Sigmoid colon (tissue), 6 donors: ENCODE measurements at regions not wholly inside any gene's neighbourhood (a gene's known extent, or its start where the extent isn't known, plus 50 kb on each side); places are given as distances from the start of the nearest gene placed in this dataset.

Experiments used
- DNase-seq: peaks from one replicate; pipeline ENCODE4 v3.0.0-alpha.2; 2019
- H3K27ac ChIP-seq, 4 donors: fragments of 200-600 bp; sonication (generic); one replicate each; pipeline ENCODE4 v1.5.1; 2016 to 2019; ENCODE audit warnings: mild to moderate bottlenecking in 1 of 4
- H3K27me3 ChIP-seq, 3 donors: fragments of 200-600 bp; sonication (generic); one replicate each; pipeline ENCODE4 v1.5.1; 2019; ENCODE audit warnings: mild to moderate bottlenecking in 1 of 3
- H3K36me3 ChIP-seq, 4 donors: fragments of 200-600 bp; sonication (generic); one replicate each; pipeline ENCODE4 v1.5.1; 2016 to 2019
- H3K4me1 ChIP-seq, 4 donors: fragments of 200-600 bp; sonication (generic); one replicate each; pipeline ENCODE4 v1.5.1; 2017 to 2019
- H3K4me3 ChIP-seq, 4 donors: fragments of 200-600 bp; sonication (generic); one replicate each; pipeline ENCODE4 v1.5.1; 2017 to 2019; ENCODE audit warnings: mild to moderate bottlenecking in 2 of 4, moderate library complexity in 1 of 4
- H3K9me3 ChIP-seq, 4 donors: fragments of 200-600 bp in 3 of 4; sonication (generic) in 3 of 4; one replicate each; pipeline versions ENCODE4 v1.5.1 to v1.6.1; 2013 to 2019
- CTCF ChIP-seq, 4 experiments: fragments of 450-650 bp in 3 of 4; fragments of 200-600 bp in 1 of 4; IDR thresholded peaks; one replicate each; pipeline ENCODE4 v1.5.1; 2016 to 2019; ENCODE audit warnings: antibody characterized with exemption in 4 of 4, mild to moderate bottlenecking in 3 of 4, moderate library complexity in 2 of 4
- EP300 ChIP-seq, 4 donors: sonication (generic); formaldehyde crosslinking; IDR thresholded peaks; one replicate each; pipeline ENCODE4 v1.6.1; 2017; ENCODE audit warnings: antibody characterized with exemption in 4 of 4
- POLR2A ChIP-seq, 2 donors: fragments of 450-650 bp; IDR thresholded peaks; one replicate each; pipeline ENCODE4 v1.6.1; 2016; ENCODE audit warnings: antibody characterized with exemption in 2 of 2, mild to moderate bottlenecking in 2 of 2, moderate library complexity in 2 of 2
- POLR2AphosphoS5 ChIP-seq, 4 donors: sonication (generic); formaldehyde crosslinking; IDR thresholded peaks; one replicate each; pipeline ENCODE4 v1.6.1; 2017; ENCODE audit warnings: antibody characterized with exemption in 4 of 4
- WGBS, 2 donors: extraction: QIAGEN DNeasy Blood & Tissue Kit; methylation state at CpG; one replicate each; pipeline ENCODE4 v1.1.7; 2013; 5-methylcytosine and 5-hydroxymethylcytosine counted together
- intact Hi-C: fragments of 100-400 bp; cut with DNase I; formaldehyde crosslinking; loops from one replicate; pipeline ENCODE4 v1.15.1; 2023
- donor health status: healthy with polysubstance abuse.
- donor health status: healthy.

GRCh38 chr11:28739489-28740280, 631.5 kb downstream of the METTL15 start:
- Histone ChIP-seq H3K4me3 (no peak overlapping the region), H3K36me3 (no peaks in the 10 kb centered on the region), H3K9me3 (no peaks in the 10 kb centered on the region), H3K27ac (no peak overlapping the region), H3K4me1 (peaks cover 0 to 16% (median 13%) of the 10 kb centered on the region in 4 donors), H3K27me3 (no peaks in the 10 kb centered on the region)
- 59 to 73% methylated on average over 4 of the region's 4 CpGs for WGBS, 2 donors
- no peak for DNase-seq
- intact Hi-C loops = no loop called here
- TF ChIP-seq POLR2AphosphoS5 (IDR thresholded peaks at IDR 0.05) = no peak
- TF ChIP-seq EP300 (IDR thresholded peaks at IDR 0.05) = no peak
- TF ChIP-seq POLR2A (IDR thresholded peaks at IDR 0.05) = no peak
- TF ChIP-seq CTCF (IDR thresholded peaks at IDR 0.05) = no peak

GRCh38 chr11:28738549-28738948, 630.4 kb downstream of the METTL15 start:
- H3K27ac ChIP-seq = no peak overlapping the region
- TF ChIP-seq CTCF (IDR thresholded peaks at IDR 0.05) (no peak), POLR2AphosphoS5 (IDR thresholded peaks at IDR 0.05) (no peak), EP300 (IDR thresholded peaks at IDR 0.05) (no peak), POLR2A (IDR thresholded peaks at IDR 0.05) (no peak)
- DNase-seq = no peak
- H3K4me3 ChIP-seq = no peak overlapping the region
- intact Hi-C loops = no loop called here
- no peaks in the 10 kb centered on the region for H3K9me3 ChIP-seq
- no peaks in the 10 kb centered on the region for H3K36me3 ChIP-seq
- no peaks in the 10 kb centered on the region for H3K27me3 ChIP-seq
- H3K4me1 ChIP-seq = peaks cover 0 to 16% (median 12%) of the 10 kb centered on the region in 4 donors

- intact Hi-C loops = no loop called here
- Histone ChIP-seq H3K4me1 (peaks cover 0 to 9% (median 4%) of the 10 kb centered on the region in 4 donors), H3K27me3 (no peaks in the 10 kb centered on the region), H3K9me3 (no peaks in the 10 kb centered on the region), H3K36me3 (no peaks in the 10 kb centered on the region), H3K4me3 (no peak overlapping the region), H3K27ac (no peak overlapping the region)
- DNase-seq = no peak
- TF ChIP-seq EP300 (IDR thresholded peaks at IDR 0.05) (no peak), POLR2AphosphoS5 (IDR thresholded peaks at IDR 0.05) (no peak), POLR2A (IDR thresholded peaks at IDR 0.05) (no peak), CTCF (IDR thresholded peaks at IDR 0.05) (no peak)
These were observed 628.1 kb downstream of the METTL15 start for GRCh38 chr11:28736256-28736655.

GRCh38 chr11:28735511-28735910, 627.3 kb downstream of the METTL15 start:
- no peaks in the 10 kb centered on the region for H3K36me3 ChIP-seq
- H3K4me1 ChIP-seq = peaks cover 0 to 9% (median 4%) of the 10 kb centered on the region in 4 donors
- no peak overlapping the region for H3K4me3 ChIP-seq
- no peaks in the 10 kb centered on the region for H3K9me3 ChIP-seq
- no peak for DNase-seq
- no peak for TF ChIP-seq POLR2A (IDR thresholded peaks at IDR 0.05)
- TF ChIP-seq CTCF (IDR thresholded peaks at IDR 0.05) = no peak
- TF ChIP-seq EP300 (IDR thresholded peaks at IDR 0.05) = no peak
- no peak for TF ChIP-seq POLR2AphosphoS5 (IDR thresholded peaks at IDR 0.05)
- WGBS, 2 donors = 94 to 97% methylated on average over 1 of the region's 1 CpG
- H3K27me3 ChIP-seq = no peaks in the 10 kb centered on the region
- intact Hi-C loops = no loop called here
- H3K27ac ChIP-seq = no peak overlapping the region

- TF ChIP-seq CTCF (IDR thresholded peaks at IDR 0.05) (no peak), POLR2A (IDR thresholded peaks at IDR 0.05) (no peak), EP300 (IDR thresholded peaks at IDR 0.05) (no peak), POLR2AphosphoS5 (IDR thresholded peaks at IDR 0.05) (no peak)
- H3K27me3 ChIP-seq = no peaks in the 10 kb centered on the region
- no peaks in the 10 kb centered on the region for H3K9me3 ChIP-seq
- intact Hi-C loops = no loop called here
- no peaks in the 10 kb centered on the region for H3K36me3 ChIP-seq
- no peak overlapping the region for H3K4me3 ChIP-seq
- H3K4me1 ChIP-seq = no peaks in the 10 kb centered on the region
- WGBS, 2 donors = 85 to 87% methylated on average over 2 of the region's 2 CpGs
- no peak overlapping the region for H3K27ac ChIP-seq
- DNase-seq = no peak
These were observed 622.7 kb downstream of the METTL15 start for GRCh38 chr11:28730889-28731288.
